ENCODE measurements at regions not wholly inside any gene's neighbourhood (a gene's known extent, or its start where the extent isn't known, plus 50 kb on each side); places are given as distances from the start of the nearest gene placed in this dataset.

- DNase-seq = no peak
These were observed 53.1 kb upstream of the RUNX3 start for GRCh38 chr1:24983006-24983680.

DNA sequence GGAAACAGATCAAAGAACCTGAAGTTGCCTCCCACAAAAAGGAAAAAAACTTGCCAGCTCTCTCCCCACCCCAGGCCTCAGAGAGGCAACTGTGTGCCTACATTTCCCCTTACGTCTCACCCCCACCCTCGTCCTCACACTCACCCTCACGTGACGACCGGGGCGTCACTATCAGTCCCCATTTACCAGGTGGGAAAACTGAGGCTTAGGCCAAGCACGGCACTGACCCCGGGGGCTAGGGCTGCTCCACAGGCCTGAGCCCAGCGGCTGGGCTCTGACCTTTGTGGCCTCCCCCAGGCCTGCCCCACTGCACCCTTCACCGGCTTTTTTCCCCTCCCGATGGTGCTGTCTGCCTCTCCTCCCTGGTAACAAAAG lies 51.5 kb upstream of the RUNX3 start:
- DNase-seq = no peak

GRCh38 chr1:24980836-24981630 lies 51.0 kb upstream of the RUNX3 start:
- no peak for DNase-seq

All from Kasumi-1 (cell line).